GM18520 (cell line): ENCODE measurements at regions not wholly inside any gene's neighbourhood (a gene's known extent, or its start where the extent isn't known, plus 50 kb on each side); places are given as distances from the start of the nearest gene placed in this dataset.
"Not testable (repeated sequence)": the region's sequence is repeated elsewhere in the genome, so short reads cannot be mapped to it uniquely, and the experiment has no call there.

Source experiments
- ATAC-seq: cut with Tn5 transposase; IDR thresholded peaks from one replicate; pipeline ENCODE4 v1.9.1; 2021; ENCODE audit not compliant: unreplicated experiment

GRCh38 chr2:13143451-13143850, 426.7 kb downstream of the TRIB2 start:
- ATAC-seq, result no peak

- ATAC-seq, result no peak
Observed at GRCh38 chr2:13156916-13157315, 440.2 kb downstream of the TRIB2 start.

- no peak for ATAC-seq
Observed at GRCh38 chr2:13158466-13158865, 441.7 kb downstream of the TRIB2 start.

GRCh38 chr2:13180729-13181128, 464.0 kb downstream of the TRIB2 start:
- ATAC-seq, result no peak

GRCh38 chr2:13193075-13193474, 476.3 kb downstream of the TRIB2 start:
- ATAC-seq, result peak; percentile 67

- ATAC-seq, result no peak
Observed at GRCh38 chr2:13193900-13194299, 477.2 kb downstream of the TRIB2 start.

GRCh38 chr2:13195270-13195669, 478.5 kb downstream of the TRIB2 start:
- ATAC-seq, result no peak

GRCh38 chr2:13197248-13197647, 480.5 kb downstream of the TRIB2 start:
- no peak for ATAC-seq

- no peak for ATAC-seq
Observed at GRCh38 chr2:13201924-13202323, 485.2 kb downstream of the TRIB2 start.

GRCh38 chr2:13212115-13212514, 495.4 kb downstream of the TRIB2 start:
- ATAC-seq, result no peak

GRCh38 chr2:13218205-13218604, 501.5 kb downstream of the TRIB2 start:
- ATAC-seq, result no peak

GRCh38 chr2:13227578-13227977, 510.8 kb downstream of the TRIB2 start:
- no peak for ATAC-seq

GRCh38 chr2:13230221-13230620, 513.5 kb downstream of the TRIB2 start:
- ATAC-seq, result no peak

- ATAC-seq, result no peak
Observed at GRCh38 chr2:13240061-13240460, 523.3 kb downstream of the TRIB2 start.

- no peak for ATAC-seq
Observed at GRCh38 chr2:13240789-13241487, 524.2 kb downstream of the TRIB2 start.

- no peak for ATAC-seq
Observed at GRCh38 chr2:13252615-13253014, 535.9 kb downstream of the TRIB2 start.

- ATAC-seq, result no peak
Observed at GRCh38 chr2:13255485-13255884, 538.7 kb downstream of the TRIB2 start.

- ATAC-seq, result no peak
Observed at GRCh38 chr2:13260402-13260801, 543.7 kb downstream of the TRIB2 start.

GRCh38 chr2:13266166-13266565, 549.4 kb downstream of the TRIB2 start:
- ATAC-seq, result no peak

GRCh38 chr2:13284688-13285087, 568.0 kb downstream of the TRIB2 start:
- ATAC-seq, result no peak

- no peak for ATAC-seq
Observed at GRCh38 chr2:13289310-13289709, 572.6 kb downstream of the TRIB2 start.

- ATAC-seq, result not testable (repeated sequence)
Observed at GRCh38 chr2:13308478-13308805, 591.7 kb downstream of the TRIB2 start.

GRCh38 chr2:13308989-13309388, 592.3 kb downstream of the TRIB2 start:
- no peak for ATAC-seq
